Panc1 (cell line): ENCODE measurements at regions not wholly inside any gene's neighbourhood (a gene's known extent, or its start where the extent isn't known, plus 50 kb on each side); places are given as distances from the start of the nearest gene placed in this dataset.

Experiments used
- ATAC-seq: fragments of 200-7000 bp; cut with Tn5 transposase; 2 replicates; pipeline ENCODE4 v1.9.1; 2020; ENCODE audit warnings: mild to moderate bottlenecking, moderate library complexity
- BruUV-seq: library from RNA; stranded (reverse); fragments of 400-500 nt; replicated peaks from 2 replicates; lab custom pipeline; 2021; lab: Mats Ljungman, UMichigan
- CTCF ChIA-PET: fragments of 300-600 bp; sonication (Branson Sonifier 250); formaldehyde crosslinking; loops from one replicate; lab custom pipeline; 2022; ENCODE audit warnings: antibody characterized with exemption; lab: Charles Lee
- POLR2A ChIA-PET: fragments of 300-600 bp; sonication (Branson Sonifier 250); formaldehyde crosslinking; loops from one replicate; lab custom pipeline; 2022; ENCODE audit warnings: antibody characterized with exemption; lab: Charles Lee
- DNase-seq: peaks from one replicate; pipeline ENCODE4 v3.0.0-alpha.2; 2010; ENCODE audit warnings: low read depth, low spot score
- H3K27ac ChIP-seq: 2 replicates; pipeline ENCODE4 v1.5.1; 2011; ENCODE audit warnings: mild to moderate bottlenecking, low read length, inconsistent platforms
- H3K27me3 ChIP-seq: fragments of 200-500 bp; sonication (Bioruptor generic); 2 replicates; pipeline ENCODE4 v1.6.0; 2014; ENCODE audit warnings: low read length, inconsistent platforms; ENCODE audit not compliant: control insufficient read depth, insufficient read depth
- H3K36me3 ChIP-seq: fragments of 200-500 bp; sonication (Bioruptor generic); 2 replicates; pipeline ENCODE4 v1.5.1; 2014; ENCODE audit warnings: inconsistent platforms, mild to moderate bottlenecking, low read length, moderate library complexity; ENCODE audit not compliant: control insufficient read depth, insufficient read depth
- H3K4me1 ChIP-seq: 2 replicates; pipeline ENCODE4 v1.5.1; 2011; ENCODE audit warnings: inconsistent platforms, mild to moderate bottlenecking, low read length, moderate library complexity; ENCODE audit not compliant: control insufficient read depth, insufficient read depth
- H3K4me3 ChIP-seq, 2 experiments: 2 replicates each; pipeline ENCODE4 v1.5.1; 2011 to 2012; ENCODE audit warnings: low read depth in 2 of 2, low read length in 2 of 2, mild to moderate bottlenecking in 2 of 2, inconsistent platforms in 1 of 2, moderate library complexity in 1 of 2
- H3K9me3 ChIP-seq: fragments of 200-500 bp; sonication (Bioruptor generic); 2 replicates; pipeline ENCODE4 v1.5.1; 2014; ENCODE audit warnings: low read depth, mild to moderate bottlenecking, inconsistent platforms, low read length, moderate library complexity; ENCODE audit not compliant: control insufficient read depth, insufficient read depth
- POLR2AphosphoS5 ChIP-seq: IDR thresholded peaks from 2 replicates; pipeline ENCODE4 v1.6.1; 2012; ENCODE audit warnings: mild to moderate bottlenecking, low read depth, low read length, moderate library complexity
- SIN3A ChIP-seq: IDR thresholded peaks from 2 replicates; pipeline ENCODE4 v1.6.1; 2012; ENCODE audit warnings: low read depth, mild to moderate bottlenecking, low read length, moderate library complexity, borderline replicate concordance; ENCODE audit not compliant: insufficient read depth
- TCF7L2 ChIP-seq: IDR thresholded peaks from 2 replicates; pipeline ENCODE4 v1.6.1; 2011; ENCODE audit warnings: mild to moderate bottlenecking, low read depth, low read length, inconsistent platforms
- in situ Hi-C: cut with HindIII; loops from 2 replicates; pipeline ENCODE4 v1.10.0; 2016; ENCODE audit warnings: low sequenced_read_pairs, low pct_unique_long_range_greater_than_20kb
- intact Hi-C: fragments of 100-400 bp; cut with micrococcal nuclease; formaldehyde crosslinking; loops from one replicate; pipeline ENCODE4 v1.10.0; 2022; ENCODE audit not compliant: unreplicated experiment
- TF ChIP-seq, protein P1 (sequence below), 2 experiments: IDR thresholded peaks; 2 replicates each; pipeline ENCODE4 v1.6.1; 2011 to 2012; ENCODE audit warnings: low read depth in 2 of 2, control low read depth in 1 of 2, low read length in 1 of 2, mild to moderate bottlenecking in 1 of 2, moderate library complexity in 1 of 2; ENCODE audit not compliant: insufficient read depth in 1 of 2
- TF ChIP-seq, protein P2 (sequence below): fragments of 450-650 bp; IDR thresholded peaks from 2 replicates; pipeline ENCODE4 v1.5.1; 2017; ENCODE audit warnings: mild to moderate bottlenecking

DNA sequence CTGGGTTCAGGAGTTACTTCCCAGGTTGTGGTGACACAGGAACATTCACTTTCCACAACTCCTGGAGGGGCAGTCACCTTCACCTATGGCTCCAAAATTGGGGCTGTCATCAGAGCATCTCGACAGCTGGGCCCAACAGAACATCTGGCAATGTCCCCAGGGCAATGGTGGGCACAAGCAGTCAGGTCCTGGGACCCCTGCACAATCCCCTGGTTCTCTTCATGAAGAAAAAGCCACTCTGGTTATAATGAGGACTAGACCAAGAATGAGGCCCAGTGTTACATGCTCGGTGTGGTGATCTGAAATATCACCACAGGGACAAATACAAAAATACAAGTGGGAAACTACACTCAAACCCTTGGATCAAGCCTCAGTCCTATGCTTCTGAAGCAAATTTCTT lies 89.0 kb upstream of the VPREB1 start:
- TF ChIP-seq TCF7L2 (no peak), SIN3A (no peak)
- TF ChIP-seq, protein P1, sequence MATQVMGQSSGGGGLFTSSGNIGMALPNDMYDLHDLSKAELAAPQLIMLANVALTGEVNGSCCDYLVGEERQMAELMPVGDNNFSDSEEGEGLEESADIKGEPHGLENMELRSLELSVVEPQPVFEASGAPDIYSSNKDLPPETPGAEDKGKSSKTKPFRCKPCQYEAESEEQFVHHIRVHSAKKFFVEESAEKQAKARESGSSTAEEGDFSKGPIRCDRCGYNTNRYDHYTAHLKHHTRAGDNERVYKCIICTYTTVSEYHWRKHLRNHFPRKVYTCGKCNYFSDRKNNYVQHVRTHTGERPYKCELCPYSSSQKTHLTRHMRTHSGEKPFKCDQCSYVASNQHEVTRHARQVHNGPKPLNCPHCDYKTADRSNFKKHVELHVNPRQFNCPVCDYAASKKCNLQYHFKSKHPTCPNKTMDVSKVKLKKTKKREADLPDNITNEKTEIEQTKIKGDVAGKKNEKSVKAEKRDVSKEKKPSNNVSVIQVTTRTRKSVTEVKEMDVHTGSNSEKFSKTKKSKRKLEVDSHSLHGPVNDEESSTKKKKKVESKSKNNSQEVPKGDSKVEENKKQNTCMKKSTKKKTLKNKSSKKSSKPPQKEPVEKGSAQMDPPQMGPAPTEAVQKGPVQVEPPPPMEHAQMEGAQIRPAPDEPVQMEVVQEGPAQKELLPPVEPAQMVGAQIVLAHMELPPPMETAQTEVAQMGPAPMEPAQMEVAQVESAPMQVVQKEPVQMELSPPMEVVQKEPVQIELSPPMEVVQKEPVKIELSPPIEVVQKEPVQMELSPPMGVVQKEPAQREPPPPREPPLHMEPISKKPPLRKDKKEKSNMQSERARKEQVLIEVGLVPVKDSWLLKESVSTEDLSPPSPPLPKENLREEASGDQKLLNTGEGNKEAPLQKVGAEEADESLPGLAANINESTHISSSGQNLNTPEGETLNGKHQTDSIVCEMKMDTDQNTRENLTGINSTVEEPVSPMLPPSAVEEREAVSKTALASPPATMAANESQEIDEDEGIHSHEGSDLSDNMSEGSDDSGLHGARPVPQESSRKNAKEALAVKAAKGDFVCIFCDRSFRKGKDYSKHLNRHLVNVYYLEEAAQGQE (IDR thresholded peaks at IDR 0.05; ENCODE audit: insufficient read depth in 1 of 2, low read depth in 2 of 2, low read length in 1 of 2), result no peak
- TF ChIP-seq, protein P2, sequence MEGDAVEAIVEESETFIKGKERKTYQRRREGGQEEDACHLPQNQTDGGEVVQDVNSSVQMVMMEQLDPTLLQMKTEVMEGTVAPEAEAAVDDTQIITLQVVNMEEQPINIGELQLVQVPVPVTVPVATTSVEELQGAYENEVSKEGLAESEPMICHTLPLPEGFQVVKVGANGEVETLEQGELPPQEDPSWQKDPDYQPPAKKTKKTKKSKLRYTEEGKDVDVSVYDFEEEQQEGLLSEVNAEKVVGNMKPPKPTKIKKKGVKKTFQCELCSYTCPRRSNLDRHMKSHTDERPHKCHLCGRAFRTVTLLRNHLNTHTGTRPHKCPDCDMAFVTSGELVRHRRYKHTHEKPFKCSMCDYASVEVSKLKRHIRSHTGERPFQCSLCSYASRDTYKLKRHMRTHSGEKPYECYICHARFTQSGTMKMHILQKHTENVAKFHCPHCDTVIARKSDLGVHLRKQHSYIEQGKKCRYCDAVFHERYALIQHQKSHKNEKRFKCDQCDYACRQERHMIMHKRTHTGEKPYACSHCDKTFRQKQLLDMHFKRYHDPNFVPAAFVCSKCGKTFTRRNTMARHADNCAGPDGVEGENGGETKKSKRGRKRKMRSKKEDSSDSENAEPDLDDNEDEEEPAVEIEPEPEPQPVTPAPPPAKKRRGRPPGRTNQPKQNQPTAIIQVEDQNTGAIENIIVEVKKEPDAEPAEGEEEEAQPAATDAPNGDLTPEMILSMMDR, result no peak
- H3K36me3 ChIP-seq, result no peaks in the 10 kb centered on the region
- no peaks in the 10 kb centered on the region for H3K9me3 ChIP-seq
- POLR2A ChIA-PET, result no interaction called here
- peaks cover 2% of the 10 kb centered on the region; the same call in 1 of the 2 replicates for H3K27me3 ChIP-seq
- no peak for DNase-seq
- intact Hi-C loops, result no loop called here
- ATAC-seq, result no peak
- no peak overlapping the region for H3K4me3 ChIP-seq
- CTCF ChIA-PET, result no interaction called here
- no peak overlapping the region for H3K27ac ChIP-seq
- no peaks in the 10 kb centered on the region for H3K4me1 ChIP-seq
- in situ Hi-C loops, result no loop called here
- BruUV-seq, result no TSS peak

DNA sequence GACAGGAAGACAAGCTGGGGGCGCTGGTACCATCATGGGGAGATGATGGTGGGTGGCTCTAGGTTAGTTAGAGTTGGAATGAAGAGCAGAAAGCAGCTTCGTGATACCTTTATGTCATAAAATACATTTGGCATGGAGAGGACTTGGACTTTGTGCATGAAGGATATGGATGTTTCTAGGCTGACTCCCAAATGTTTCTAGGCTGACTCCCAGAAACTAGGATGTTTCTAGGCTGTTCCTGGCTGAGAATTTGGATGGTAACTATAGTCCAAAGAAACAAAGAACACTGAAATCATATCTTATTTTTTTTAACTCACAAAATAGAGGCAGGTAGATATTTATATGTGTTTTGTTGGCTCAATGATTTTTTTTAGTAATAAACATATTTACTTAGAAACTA lies 89.4 kb upstream of the VPREB1 start:
- Histone ChIP-seq H3K36me3 (no peaks in the 10 kb centered on the region), H3K9me3 (no peaks in the 10 kb centered on the region), H3K27me3 (peaks cover 2% of the 10 kb centered on the region; the same call in 1 of the 2 replicates), H3K27ac (no peak overlapping the region), H3K4me3 (no peak overlapping the region), H3K4me1 (no peaks in the 10 kb centered on the region)
- CTCF ChIA-PET, result no interaction called here
- in situ Hi-C loops (no loop called here), intact Hi-C loops (no loop called here)
- TF ChIP-seq SIN3A (no peak), TCF7L2 (no peak), POLR2AphosphoS5 (no peak)
- TF ChIP-seq, protein P2, result no peak
- TF ChIP-seq, protein P1 (IDR thresholded peaks at IDR 0.05; ENCODE audit: insufficient read depth in 1 of 2, low read depth in 2 of 2, low read length in 1 of 2), result no peak
- no peak for DNase-seq
- ATAC-seq, result no peak
- POLR2A ChIA-PET, result no interaction called here
- no TSS peak for BruUV-seq
